HepG2 (cell line): ENCODE measurements at regions not wholly inside any gene's neighbourhood (a gene's known extent, or its start where the extent isn't known, plus 50 kb on each side); places are given as distances from the start of the nearest gene placed in this dataset.

ENCODE experiments used
- ATAC-seq: fragments of 200-7000 bp; cut with Tn5 transposase; 3 replicates; pipeline ENCODE4 v1.9.1; 2020; ENCODE audit warnings: mild to moderate bottlenecking, moderate library complexity
- BruUV-seq: library from RNA; stranded (reverse); fragments of 400-500 nt; replicated peaks from 2 replicates; lab custom pipeline; 2021; lab: Mats Ljungman, UMichigan
- CTCF ChIA-PET: fragments of 300-600 bp; formaldehyde crosslinking; extraction: SDS; loops from one replicate; lab custom pipeline; 2021; ENCODE audit warnings: low total read pairs, inconsistent platforms, low intra/inter-chr PET ratio; lab: Yijun Ruan, JAX
- POLR2A ChIA-PET: fragments of 350-600 bp; sonication (Branson Sonifier 250); formaldehyde crosslinking; loops from one replicate; lab custom pipeline; 2020; ENCODE audit warnings: antibody characterized with exemption, inconsistent platforms; lab: Yijun Ruan, JAX
- DNase-seq: peaks from one replicate; pipeline ENCODE4 v3.0.0-alpha.2; 2015; ENCODE audit warnings: low spot score
- FAIRE-seq: peaks from 3 replicates; lab custom pipeline; 2011; peaks lifted over from hg19 to GRCh38; lab: Jason Lieb, UNC
- H2AFZ ChIP-seq: one replicate; pipeline ENCODE4 v1.6.1; 2011; ENCODE audit warnings: low read length, inconsistent platforms
- H3K27ac ChIP-seq: fragments of 300-600 bp; 3 replicates; pipeline ENCODE4 v1.8.0; 2011; ENCODE audit warnings: mixed run types, mild to moderate bottlenecking, mixed read lengths, low read length, inconsistent platforms; ENCODE audit not compliant: insufficient read depth; ENCODE audit errors: extremely low read length
- H3K27me3 ChIP-seq, 2 experiments: fragments of 200-600 bp in 1 of 2; 2 replicates in 1 of 2; 3 replicates in 1 of 2; pipeline versions ENCODE4 v1.6.0 to v1.8.0; 2011; ENCODE audit warnings: low read length in 2 of 2, mild to moderate bottlenecking in 2 of 2, moderate library complexity in 2 of 2, inconsistent platforms in 1 of 2; ENCODE audit not compliant: insufficient read depth in 2 of 2, control insufficient read depth in 1 of 2
- H3K36me3 ChIP-seq, 2 experiments: fragments of 200-600 bp in 1 of 2; replicated peaks in 1 of 2; 2 replicates in 1 of 2; 3 replicates in 1 of 2; pipeline versions ENCODE4 v1.5.1 to v1.8.0; 2011; ENCODE audit warnings: low read length in 2 of 2, inconsistent platforms in 1 of 2; ENCODE audit not compliant: insufficient read depth in 2 of 2, control insufficient read depth in 1 of 2
- H3K4me1 ChIP-seq: 2 replicates; pipeline ENCODE4 v1.5.1; 2012; ENCODE audit warnings: low read length, inconsistent platforms; ENCODE audit not compliant: insufficient read depth
- H3K4me2 ChIP-seq: 2 replicates; pipeline ENCODE4 v1.6.0; 2011; ENCODE audit warnings: low read depth, low read length, inconsistent platforms
- H3K4me3 ChIP-seq, 3 experiments: fragments of 200-600 bp in 1 of 3; sonication (generic), shearing (Covaris generic) in 1 of 3; replicated peaks in 1 of 3; 2 replicates each; pipeline ENCODE4 v1.5.1; 2011 to 2016; ENCODE audit warnings: low read length in 3 of 3, inconsistent platforms in 2 of 3, low read depth in 2 of 3, mild to moderate bottlenecking in 2 of 3, control low read depth in 1 of 3, mixed read lengths in 1 of 3; ENCODE audit not compliant: insufficient read depth in 1 of 3
- H3K79me2 ChIP-seq: one replicate; pipeline ENCODE4 v1.6.1; 2011; ENCODE audit warnings: low read length, inconsistent platforms; ENCODE audit not compliant: insufficient read depth
- H3K9ac ChIP-seq: 2 replicates; pipeline ENCODE4 v1.6.0; 2011; ENCODE audit warnings: mild to moderate bottlenecking, low read depth, low read length, inconsistent platforms; ENCODE audit not compliant: insufficient read depth
- H3K9me3 ChIP-seq: 2 replicates; pipeline ENCODE4 v1.5.1; 2012; ENCODE audit warnings: mild to moderate bottlenecking, low read length
- H4K20me1 ChIP-seq: 2 replicates; pipeline ENCODE4 v1.6.0; 2011; ENCODE audit warnings: inconsistent platforms, mild to moderate bottlenecking, low read length, moderate library complexity; ENCODE audit not compliant: insufficient read depth
- KDM1A ChIP-seq: IDR thresholded peaks from 2 replicates; pipeline ENCODE4 v1.6.1; 2016; ENCODE audit warnings: missing compliant biosample characterization
- KLF15 ChIP-seq: sonication (generic); formaldehyde crosslinking; IDR thresholded peaks from 2 replicates; pipeline ENCODE4 v1.8.1; 2023; ENCODE audit warnings: borderline replicate concordance, mild to moderate bottlenecking, inconsistent platforms, missing genetic modification reagents, mixed read lengths
- RFXANK ChIP-seq: IDR thresholded peaks from 2 replicates; pipeline ENCODE4 v1.6.1; 2016
- TOE1 ChIP-seq: sonication (generic); formaldehyde crosslinking; IDR thresholded peaks from 2 replicates; pipeline ENCODE4 v1.4.0; 2020; ENCODE audit warnings: mild to moderate bottlenecking, missing genetic modification reagents
- ZNF180 ChIP-seq: sonication (generic); formaldehyde crosslinking; IDR thresholded peaks from 2 replicates; pipeline ENCODE4 v1.4.0; 2020; ENCODE audit warnings: low read depth, missing genetic modification reagents, borderline replicate concordance
- ZNF224 ChIP-seq: sonication (generic); formaldehyde crosslinking; IDR thresholded peaks from 2 replicates; pipeline ENCODE4 v1.5.0; 2020; ENCODE audit warnings: mild to moderate bottlenecking, missing genetic modification reagents
- WGBS: methylation state at CpG from one replicate; pipeline ENCODE4 v1.1.6; 2017; ENCODE audit warnings: low lambda C conversion rate; 5-methylcytosine and 5-hydroxymethylcytosine counted together
- in situ Hi-C: cut with HindIII; loops from 2 replicates; pipeline ENCODE4 v1.10.0; 2017; ENCODE audit warnings: low pct_unique_long_range_greater_than_20kb; ENCODE audit not compliant: extremely low pct_ligation_motif_present
- intact Hi-C: fragments of 100-400 bp; cut with micrococcal nuclease; formaldehyde crosslinking; loops from one replicate; pipeline ENCODE4 v1.10.0; 2022; ENCODE audit not compliant: unreplicated experiment
- TF ChIP-seq, protein P1 (sequence below): sonication (generic); formaldehyde crosslinking; IDR thresholded peaks from 2 replicates; pipeline ENCODE4 v1.8.1; 2023; ENCODE audit warnings: mild to moderate bottlenecking, missing genetic modification reagents
- TF ChIP-seq, protein P2 (sequence below): sonication (generic); formaldehyde crosslinking; IDR thresholded peaks from 2 replicates; pipeline ENCODE4 v1.4.0; 2020; ENCODE audit warnings: missing genetic modification reagents
- TF ChIP-seq, protein P3 (sequence below): sonication (generic); formaldehyde crosslinking; IDR thresholded peaks from 2 replicates; pipeline ENCODE4 v1.4.0; 2020; ENCODE audit warnings: missing genetic modification reagents

DNA sequence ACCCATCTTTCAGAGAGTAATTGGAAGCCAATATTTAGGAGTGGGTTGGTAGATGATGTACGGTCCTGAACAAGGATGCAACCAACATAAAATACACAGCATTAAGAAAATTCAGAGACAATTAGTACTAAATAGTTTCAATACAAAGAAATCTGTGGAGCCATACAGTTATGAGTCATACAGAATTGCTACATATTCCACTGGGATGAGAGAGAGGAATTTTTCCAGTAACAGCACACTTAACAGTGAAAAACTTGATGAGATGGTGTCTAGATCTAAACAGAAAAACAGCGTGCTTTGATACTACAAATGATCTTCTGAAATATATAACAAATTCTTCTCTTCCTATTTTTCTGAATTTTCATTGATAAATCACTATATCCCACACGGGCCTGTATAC, 1999.3 kb upstream of the CDH9 start:
- Histone ChIP-seq H3K9ac (no peak overlapping the region), H3K27ac (no peak overlapping the region), H3K27me3 (no peaks in the 10 kb centered on the region), H4K20me1 (no peaks in the 10 kb centered on the region), H3K9me3 (no peaks in the 10 kb centered on the region; the same call in 1 of the 2 replicates), H3K4me2 (no peak overlapping the region), H3K36me3 (no peaks in the 10 kb centered on the region), H2AFZ (no peak overlapping the region), H3K79me2 (no peaks in the 10 kb centered on the region), H3K4me1 (no peaks in the 10 kb centered on the region), H3K4me3 (no peak overlapping the region)
- in situ Hi-C loops = no loop called here
- DNase-seq (no peak), ATAC-seq (no peak), FAIRE-seq (no peak)
- TF ChIP-seq KDM1A (CRISPR knock-in tag) (no peak), TOE1 (CRISPR knock-in tag) (no peak), KLF15 (CRISPR knock-in tag) (no peak), RFXANK (CRISPR knock-in tag) (no peak), ZNF180 (CRISPR knock-in tag) (no peak), ZNF224 (no peak)
- TF ChIP-seq, protein P1, sequence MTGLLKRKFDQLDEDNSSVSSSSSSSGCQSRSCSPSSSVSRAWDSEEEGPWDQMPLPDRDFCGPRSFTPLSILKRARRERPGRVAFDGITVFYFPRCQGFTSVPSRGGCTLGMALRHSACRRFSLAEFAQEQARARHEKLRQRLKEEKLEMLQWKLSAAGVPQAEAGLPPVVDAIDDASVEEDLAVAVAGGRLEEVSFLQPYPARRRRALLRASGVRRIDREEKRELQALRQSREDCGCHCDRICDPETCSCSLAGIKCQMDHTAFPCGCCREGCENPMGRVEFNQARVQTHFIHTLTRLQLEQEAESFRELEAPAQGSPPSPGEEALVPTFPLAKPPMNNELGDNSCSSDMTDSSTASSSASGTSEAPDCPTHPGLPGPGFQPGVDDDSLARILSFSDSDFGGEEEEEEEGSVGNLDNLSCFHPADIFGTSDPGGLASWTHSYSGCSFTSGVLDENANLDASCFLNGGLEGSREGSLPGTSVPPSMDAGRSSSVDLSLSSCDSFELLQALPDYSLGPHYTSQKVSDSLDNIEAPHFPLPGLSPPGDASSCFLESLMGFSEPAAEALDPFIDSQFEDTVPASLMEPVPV (CRISPR knock-in tag) = no peak
- TF ChIP-seq, protein P2, sequence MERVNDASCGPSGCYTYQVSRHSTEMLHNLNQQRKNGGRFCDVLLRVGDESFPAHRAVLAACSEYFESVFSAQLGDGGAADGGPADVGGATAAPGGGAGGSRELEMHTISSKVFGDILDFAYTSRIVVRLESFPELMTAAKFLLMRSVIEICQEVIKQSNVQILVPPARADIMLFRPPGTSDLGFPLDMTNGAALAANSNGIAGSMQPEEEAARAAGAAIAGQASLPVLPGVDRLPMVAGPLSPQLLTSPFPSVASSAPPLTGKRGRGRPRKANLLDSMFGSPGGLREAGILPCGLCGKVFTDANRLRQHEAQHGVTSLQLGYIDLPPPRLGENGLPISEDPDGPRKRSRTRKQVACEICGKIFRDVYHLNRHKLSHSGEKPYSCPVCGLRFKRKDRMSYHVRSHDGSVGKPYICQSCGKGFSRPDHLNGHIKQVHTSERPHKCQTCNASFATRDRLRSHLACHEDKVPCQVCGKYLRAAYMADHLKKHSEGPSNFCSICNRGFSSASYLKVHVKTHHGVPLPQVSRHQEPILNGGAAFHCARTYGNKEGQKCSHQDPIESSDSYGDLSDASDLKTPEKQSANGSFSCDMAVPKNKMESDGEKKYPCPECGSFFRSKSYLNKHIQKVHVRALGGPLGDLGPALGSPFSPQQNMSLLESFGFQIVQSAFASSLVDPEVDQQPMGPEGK = no peak
- TF ChIP-seq, protein P3, sequence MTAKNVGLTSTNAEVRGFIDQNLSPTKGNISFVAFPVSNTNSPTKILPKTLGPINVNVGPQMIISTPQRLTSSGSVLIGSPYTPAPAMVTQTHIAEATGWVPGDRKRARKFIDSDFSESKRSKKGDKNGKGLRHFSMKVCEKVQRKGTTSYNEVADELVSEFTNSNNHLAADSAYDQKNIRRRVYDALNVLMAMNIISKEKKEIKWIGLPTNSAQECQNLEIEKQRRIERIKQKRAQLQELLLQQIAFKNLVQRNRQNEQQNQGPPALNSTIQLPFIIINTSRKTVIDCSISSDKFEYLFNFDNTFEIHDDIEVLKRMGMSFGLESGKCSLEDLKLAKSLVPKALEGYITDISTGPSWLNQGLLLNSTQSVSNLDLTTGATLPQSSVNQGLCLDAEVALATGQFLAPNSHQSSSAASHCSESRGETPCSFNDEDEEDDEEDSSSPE (CRISPR knock-in tag) = no peak
- CTCF ChIA-PET = no interaction called here
- no TSS peak for BruUV-seq
- POLR2A ChIA-PET = no interaction called here
- intact Hi-C loops = no loop called here
- 1% methylated on average over 3 of the region's 3 CpGs for WGBS
